Keratinocyte (primary cell): ENCODE measurements at regions not wholly inside any gene's neighbourhood (a gene's known extent, or its start where the extent isn't known, plus 50 kb on each side); places are given as distances from the start of the nearest gene placed in this dataset.

Experiments used
- DNase-seq: peaks from one replicate; pipeline ENCODE4 v3.0.0-alpha.2; 2011; ENCODE audit warnings: low read depth, missing footprints, low spot score
- FAIRE-seq: peaks from 2 replicates; lab custom pipeline; 2011; peaks lifted over from hg19 to GRCh38; lab: Jason Lieb, UNC
- H2AFZ ChIP-seq: 2 replicates; pipeline ENCODE4 v1.6.0; 2012; ENCODE audit warnings: low read length, control low read depth, inconsistent platforms; ENCODE audit not compliant: control insufficient read depth
- H3K27ac ChIP-seq: 2 replicates; pipeline ENCODE4 v1.5.1; 2011; ENCODE audit warnings: low read length; ENCODE audit not compliant: control insufficient read depth, insufficient read depth
- H3K27me3 ChIP-seq: 3 replicates; pipeline ENCODE4 v1.6.0; 2011; ENCODE audit warnings: low read length; ENCODE audit not compliant: control insufficient read depth, insufficient read depth; ENCODE audit errors: extremely low read depth
- H3K36me3 ChIP-seq, 2 experiments: 2 replicates in 1 of 2; 3 replicates in 1 of 2; pipeline ENCODE4 v1.5.1; 2011; ENCODE audit warnings: low read length in 2 of 2, mild to moderate bottlenecking in 1 of 2; ENCODE audit not compliant: control insufficient read depth in 2 of 2, insufficient read depth in 2 of 2; ENCODE audit errors: extremely low read depth in 1 of 2
- H3K4me1 ChIP-seq: 3 replicates; pipeline ENCODE4 v1.5.1; 2011; ENCODE audit warnings: low read length; ENCODE audit not compliant: control insufficient read depth, insufficient read depth; ENCODE audit errors: extremely low read depth
- H3K4me2 ChIP-seq: 3 replicates; pipeline ENCODE4 v1.6.0; 2011; ENCODE audit warnings: low read depth, low read length; ENCODE audit not compliant: control insufficient read depth, insufficient read depth; ENCODE audit errors: extremely low read depth
- H3K4me3 ChIP-seq, 3 experiments: fragments of 200-600 bp in 1 of 3; sonication (generic) in 1 of 3; 2 replicates in 2 of 3; 3 replicates in 1 of 3; pipeline ENCODE4 v1.5.1; 2011 to 2016; ENCODE audit warnings: low read length in 3 of 3, mild to moderate bottlenecking in 3 of 3, control low read depth in 2 of 3, inconsistent platforms in 1 of 3, low read depth in 1 of 3, mixed read lengths in 1 of 3, mixed run types in 1 of 3, moderate library complexity in 1 of 3; ENCODE audit not compliant: control insufficient read depth in 2 of 3, insufficient read depth in 2 of 3; ENCODE audit errors: extremely low read depth in 1 of 3
- H3K79me2 ChIP-seq: 2 replicates; pipeline ENCODE4 v1.6.0; 2012; ENCODE audit warnings: low read length; ENCODE audit not compliant: control insufficient read depth, insufficient read depth
- H3K9ac ChIP-seq: 3 replicates; pipeline ENCODE4 v1.6.0; 2011; ENCODE audit warnings: low read length; ENCODE audit not compliant: control insufficient read depth, insufficient read depth; ENCODE audit errors: extremely low read depth
- H3K9me1 ChIP-seq: 3 replicates; pipeline ENCODE4 v1.6.0; 2011; ENCODE audit warnings: low read length; ENCODE audit not compliant: control insufficient read depth, insufficient read depth; ENCODE audit errors: extremely low read depth
- H3K9me3 ChIP-seq: 2 replicates; pipeline ENCODE4 v1.5.1; 2012; ENCODE audit warnings: low read depth, low read length; ENCODE audit not compliant: control insufficient read depth
- H4K20me1 ChIP-seq: 3 replicates; pipeline ENCODE4 v1.6.0; 2011; ENCODE audit warnings: low read length; ENCODE audit not compliant: control insufficient read depth, insufficient read depth; ENCODE audit errors: extremely low read depth
- CTCF ChIP-seq, 3 experiments: IDR thresholded peaks in 1 of 3; conservative IDR thresholded peaks in 1 of 3; optimal IDR thresholded peaks in 1 of 3; 2 replicates in 2 of 3; 3 replicates in 1 of 3; pipeline versions ENCODE3 to v1.5.1; 2011; ENCODE audit warnings: low read length in 3 of 3, mild to moderate bottlenecking in 3 of 3, moderate library complexity in 2 of 3, control low read depth in 1 of 3, inconsistent platforms in 1 of 3; ENCODE audit not compliant: insufficient read depth in 2 of 3; ENCODE audit errors: extremely low read depth in 1 of 3
- EZH2 ChIP-seq: IDR thresholded peaks from one replicate; pipeline ENCODE4 v1.6.1; 2012; ENCODE audit warnings: inconsistent platforms, mild to moderate bottlenecking, low read length, moderate library complexity
- dilution Hi-C: fragments of 300-500 bp; cut with MboI; formaldehyde crosslinking; loops from one replicate; pipeline ENCODE4 v1.7.0; 2020; ENCODE audit warnings: low sequenced_read_pairs; ENCODE audit not compliant: extremely low pct_ligation_motif_present

- Histone ChIP-seq H3K36me3 (no peaks in the 10 kb centered on the region), H3K4me2 (no peak overlapping the region), H3K27ac (no peak overlapping the region), H3K4me3 (no peak overlapping the region), H3K9me3 (no peaks in the 10 kb centered on the region), H3K4me1 (no peaks in the 10 kb centered on the region), H3K9me1 (no peaks in the 10 kb centered on the region), H2AFZ (no peak overlapping the region), H4K20me1 (no peaks in the 10 kb centered on the region), H3K79me2 (no peaks in the 10 kb centered on the region), H3K9ac (no peak overlapping the region), H3K27me3 (no peaks in the 10 kb centered on the region)
- no peak for TF ChIP-seq CTCF (optimal IDR thresholded peaks at IDR 0.05 in 1 of 3, IDR thresholded peaks at IDR 0.05 in 1 of 3, conservative IDR thresholded peaks at IDR 0.05 in 1 of 3; ENCODE audit: extremely low read depth in 1 of 3, insufficient read depth in 2 of 3, low read length in 3 of 3)
- TF ChIP-seq EZH2 = no peak
- dilution Hi-C loops = no loop called here
- no peak for FAIRE-seq
- no peak for DNase-seq
These were observed 358.2 kb upstream of the GATB start for GRCh38 chr4:152118819-152119553.

GRCh38 chr4:152117933-152118507 lies 357.2 kb upstream of the GATB start:
- no peak overlapping the region for H3K4me3 ChIP-seq
- H2AFZ ChIP-seq = no peak overlapping the region
- H3K4me2 ChIP-seq = no peak overlapping the region
- H3K4me1 ChIP-seq = no peaks in the 10 kb centered on the region
- no peak overlapping the region for H3K9ac ChIP-seq
- no peak for FAIRE-seq
- H3K27ac ChIP-seq = no peak overlapping the region
- TF ChIP-seq EZH2 = no peak
- TF ChIP-seq CTCF (optimal IDR thresholded peaks at IDR 0.05 in 1 of 3, IDR thresholded peaks at IDR 0.05 in 1 of 3, conservative IDR thresholded peaks at IDR 0.05 in 1 of 3; ENCODE audit: extremely low read depth in 1 of 3, insufficient read depth in 2 of 3, low read length in 3 of 3) = no peak
- dilution Hi-C loops = no loop called here
- H3K27me3 ChIP-seq = no peaks in the 10 kb centered on the region
- H3K79me2 ChIP-seq = no peaks in the 10 kb centered on the region
- no peaks in the 10 kb centered on the region for H3K36me3 ChIP-seq
- H4K20me1 ChIP-seq = no peaks in the 10 kb centered on the region
- DNase-seq = no peak
- no peaks in the 10 kb centered on the region for H3K9me1 ChIP-seq
- no peaks in the 10 kb centered on the region for H3K9me3 ChIP-seq
